Lower leg skin (tissue), 4 donors: ENCODE measurements at regions not wholly inside any gene's neighbourhood (a gene's known extent, or its start where the extent isn't known, plus 50 kb on each side); places are given as distances from the start of the nearest gene placed in this dataset.

Experiments
- DNase-seq, 2 donors: peaks; one replicate each; pipeline ENCODE4 v3.0.0-alpha.2; 2019; ENCODE audit warnings: low spot score in 2 of 2
- H3K4me3 ChIP-seq: fragments of 200-600 bp; sonication (generic); 2 replicates; pipeline ENCODE4 v1.5.1; 2017; ENCODE audit warnings: mild to moderate bottlenecking, low read depth; ENCODE audit not compliant: poor library complexity, severe bottlenecking
- CTCF ChIP-seq, 3 donors: fragments of 450-650 bp; IDR thresholded peaks; one replicate each; pipeline ENCODE4 v1.5.1; 2016; ENCODE audit warnings: antibody characterized with exemption in 3 of 3, mild to moderate bottlenecking in 3 of 3, moderate library complexity in 2 of 3
- POLR2A ChIP-seq, 2 donors: fragments of 450-650 bp; IDR thresholded peaks; one replicate each; pipeline ENCODE4 v1.6.1; 2016 to 2017; ENCODE audit warnings: antibody characterized with exemption in 2 of 2, mild to moderate bottlenecking in 1 of 2, moderate library complexity in 1 of 2
- WGBS, 2 donors: methylation state at CpG; one replicate each; pipeline ENCODE4 v1.1.5; 2018; 5-methylcytosine and 5-hydroxymethylcytosine counted together
- intact Hi-C: fragments of 100-400 bp; cut with DNase I; formaldehyde crosslinking; loops from one replicate; pipeline ENCODE4 v1.15.0; 2023; ENCODE audit warnings: low total_unique reads

- TF ChIP-seq POLR2A (IDR thresholded peaks at IDR 0.05) = no peak
- no peak for TF ChIP-seq CTCF (IDR thresholded peaks at IDR 0.05)
- intact Hi-C loops = no loop called here
- 83 to 85% methylated on average over 19 to 23 of the region's 23 CpGs for WGBS, 2 donors
- peak in 1 of 2 donors; percentile 81 for DNase-seq
- no peak overlapping the region for H3K4me3 ChIP-seq
These were observed 61.1 kb upstream of the GALNT9 start for GRCh38 chr12:132390287-132391076.

GRCh38 chr12:132389526-132390286 is 60.3 kb upstream of the GALNT9 start:
- 26 to 30% methylated on average over 16 to 17 of the region's 21 CpGs for WGBS, 2 donors
- TF ChIP-seq CTCF (IDR thresholded peaks at IDR 0.05) = no peak
- TF ChIP-seq POLR2A (IDR thresholded peaks at IDR 0.05) = no peak
- H3K4me3 ChIP-seq = no peak overlapping the region
- intact Hi-C loops = no loop called here
- DNase-seq = peak in 1 of 2 donors; percentile 79

GRCh38 chr12:132389026-132389425 is 59.6 kb upstream of the GALNT9 start:
- 34 to 36% methylated on average over 12 to 16 of the region's 16 CpGs for WGBS, 2 donors
- peak in 1 of 2 donors; percentile 78 for DNase-seq
- TF ChIP-seq CTCF (IDR thresholded peaks at IDR 0.05) (no peak), POLR2A (IDR thresholded peaks at IDR 0.05) (no peak)
- intact Hi-C loops = no loop called here
- no peak overlapping the region for H3K4me3 ChIP-seq

- no peak overlapping the region for H3K4me3 ChIP-seq
- TF ChIP-seq POLR2A (IDR thresholded peaks at IDR 0.05) (no peak), CTCF (IDR thresholded peaks at IDR 0.05) (no peak)
- intact Hi-C loops = no loop called here
- peak in 1 of 2 donors; percentile 81 for DNase-seq
- 63 to 66% methylated on average over 13 of the region's 13 CpGs for WGBS, 2 donors
These were observed 59.1 kb upstream of the GALNT9 start for GRCh38 chr12:132388379-132389015.

GRCh38 chr12:132386926-132387497 is 57.6 kb upstream of the GALNT9 start:
- H3K4me3 ChIP-seq = no peak overlapping the region
- DNase-seq = no peak
- no peak for TF ChIP-seq CTCF (IDR thresholded peaks at IDR 0.05)
- 63 to 70% methylated on average over 30 of the region's 30 CpGs for WGBS, 2 donors
- intact Hi-C loops = no loop called here
